ENCODE measurements at regions not wholly inside any gene's neighbourhood (a gene's known extent, or its start where the extent isn't known, plus 50 kb on each side); places are given as distances from the start of the nearest gene placed in this dataset.

DNA sequence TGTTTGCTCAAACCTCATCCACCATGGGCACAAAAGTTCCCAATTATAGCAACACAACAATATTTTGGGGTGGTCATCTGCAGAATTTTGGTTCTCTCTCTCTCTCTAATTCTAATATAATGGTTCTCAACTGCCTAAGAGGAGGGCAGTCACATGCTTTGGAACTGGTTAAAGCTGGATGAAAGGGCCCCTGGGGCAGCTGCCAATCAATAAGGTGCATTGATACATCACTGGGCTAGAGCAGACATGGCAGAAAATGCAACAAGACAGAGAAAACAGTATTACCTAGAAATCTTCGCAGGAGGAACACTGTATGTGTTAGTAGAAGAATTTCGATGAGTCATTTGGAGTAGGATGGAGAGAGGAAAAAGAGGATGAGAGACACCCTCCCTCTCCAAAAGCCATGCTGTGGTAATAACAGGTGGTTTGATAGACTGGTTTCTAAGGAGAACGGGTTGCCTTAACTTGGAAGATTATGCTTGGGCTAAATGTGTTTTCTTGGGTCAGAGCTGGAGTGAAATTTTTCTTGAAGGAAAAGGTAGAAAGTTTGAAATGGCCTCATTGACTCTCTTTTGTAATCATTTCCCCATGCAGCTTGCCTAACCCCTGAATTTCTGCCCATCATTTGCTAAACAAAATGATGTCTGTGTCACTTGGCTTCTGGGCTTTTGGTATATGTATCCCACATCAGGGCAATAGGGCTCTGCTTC, 67.1 kb upstream of the HIF1A start:
- FAIRE-seq (no peak), DNase-seq (ENCODE audit: low read depth, low spot score) (no peak)
- Histone ChIP-seq H2AFZ (ENCODE audit: control insufficient read depth, low read length) (no peak overlapping the region), H3K79me2 (ENCODE audit: control insufficient read depth, insufficient read depth, low read length) (no peaks in the 10 kb centered on the region), H3K27ac (ENCODE audit: control insufficient read depth, insufficient read depth, low read length) (no peak overlapping the region), H3K27me3 (ENCODE audit: control insufficient read depth, extremely low read depth, insufficient read depth, low read length) (no peaks in the 10 kb centered on the region), H3K36me3 (ENCODE audit: control insufficient read depth in 2 of 2, extremely low read depth in 1 of 2, insufficient read depth in 2 of 2, low read length in 2 of 2) (no peaks in the 10 kb centered on the region), H3K9me3 (ENCODE audit: control insufficient read depth, low read depth, low read length) (no peaks in the 10 kb centered on the region), H3K9me1 (ENCODE audit: control insufficient read depth, extremely low read depth, insufficient read depth, low read length) (no peaks in the 10 kb centered on the region), H3K4me2 (ENCODE audit: control insufficient read depth, extremely low read depth, insufficient read depth, low read depth, low read length) (no peak overlapping the region), H3K4me1 (ENCODE audit: control insufficient read depth, extremely low read depth, insufficient read depth, low read length) (no peaks in the 10 kb centered on the region), H3K9ac (ENCODE audit: control insufficient read depth, extremely low read depth, insufficient read depth, low read length) (no peak overlapping the region), H3K4me3 (ENCODE audit: control insufficient read depth in 2 of 3, extremely low read depth in 1 of 3, insufficient read depth in 2 of 3, low read depth in 1 of 3, low read length in 3 of 3) (no peak overlapping the region), H4K20me1 (ENCODE audit: control insufficient read depth, extremely low read depth, insufficient read depth, low read length) (no peaks in the 10 kb centered on the region)
- dilution Hi-C loops (cut with MboI; ENCODE audit: extremely low pct_ligation_motif_present, low sequenced_read_pairs) = no loop called here
- TF ChIP-seq, protein P1, sequence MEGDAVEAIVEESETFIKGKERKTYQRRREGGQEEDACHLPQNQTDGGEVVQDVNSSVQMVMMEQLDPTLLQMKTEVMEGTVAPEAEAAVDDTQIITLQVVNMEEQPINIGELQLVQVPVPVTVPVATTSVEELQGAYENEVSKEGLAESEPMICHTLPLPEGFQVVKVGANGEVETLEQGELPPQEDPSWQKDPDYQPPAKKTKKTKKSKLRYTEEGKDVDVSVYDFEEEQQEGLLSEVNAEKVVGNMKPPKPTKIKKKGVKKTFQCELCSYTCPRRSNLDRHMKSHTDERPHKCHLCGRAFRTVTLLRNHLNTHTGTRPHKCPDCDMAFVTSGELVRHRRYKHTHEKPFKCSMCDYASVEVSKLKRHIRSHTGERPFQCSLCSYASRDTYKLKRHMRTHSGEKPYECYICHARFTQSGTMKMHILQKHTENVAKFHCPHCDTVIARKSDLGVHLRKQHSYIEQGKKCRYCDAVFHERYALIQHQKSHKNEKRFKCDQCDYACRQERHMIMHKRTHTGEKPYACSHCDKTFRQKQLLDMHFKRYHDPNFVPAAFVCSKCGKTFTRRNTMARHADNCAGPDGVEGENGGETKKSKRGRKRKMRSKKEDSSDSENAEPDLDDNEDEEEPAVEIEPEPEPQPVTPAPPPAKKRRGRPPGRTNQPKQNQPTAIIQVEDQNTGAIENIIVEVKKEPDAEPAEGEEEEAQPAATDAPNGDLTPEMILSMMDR (optimal IDR thresholded peaks at IDR 0.05 in 1 of 3, IDR thresholded peaks at IDR 0.05 in 1 of 3, conservative IDR thresholded peaks at IDR 0.05 in 1 of 3; ENCODE audit: extremely low read depth in 1 of 3, insufficient read depth in 2 of 3, low read length in 3 of 3) = no peak
- no peak for TF ChIP-seq EZH2 (IDR thresholded peaks at IDR 0.05; ENCODE audit: low read length)

DNA sequence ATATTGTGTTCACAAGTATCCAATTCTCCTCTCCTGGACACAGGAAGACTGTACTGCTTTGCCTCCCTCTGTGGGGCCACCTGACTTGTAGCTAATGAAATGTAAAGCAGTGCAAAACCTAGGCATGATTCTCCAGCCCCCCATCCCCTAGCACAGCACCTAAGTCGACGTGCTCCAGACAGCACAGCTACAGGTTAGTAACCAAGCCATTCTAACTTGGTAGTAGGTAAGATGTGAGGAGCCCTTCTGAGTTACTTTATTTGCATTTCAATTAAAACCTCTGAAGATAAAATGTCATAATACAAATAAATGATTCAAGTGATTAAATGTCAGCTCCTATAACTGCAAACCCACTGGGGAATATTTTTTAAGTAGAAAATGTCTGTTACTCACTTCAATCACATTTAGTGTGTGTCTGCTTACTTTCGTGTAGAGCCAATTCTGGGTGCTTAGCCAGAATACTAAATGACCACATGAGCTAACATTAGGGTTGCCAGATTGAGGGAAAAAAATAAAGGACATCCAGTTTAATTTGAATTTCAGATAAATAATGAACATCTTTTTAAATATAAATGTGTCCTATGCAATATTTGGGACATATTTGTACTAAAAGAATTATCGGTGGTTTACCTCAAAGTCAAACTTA, 64.8 kb upstream of the HIF1A start:
- Histone ChIP-seq H3K9me1 (ENCODE audit: control insufficient read depth, extremely low read depth, insufficient read depth, low read length) (no peaks in the 10 kb centered on the region), H3K4me3 (ENCODE audit: control insufficient read depth in 2 of 3, extremely low read depth in 1 of 3, insufficient read depth in 2 of 3, low read depth in 1 of 3, low read length in 3 of 3) (no peak overlapping the region), H3K36me3 (ENCODE audit: control insufficient read depth in 2 of 2, extremely low read depth in 1 of 2, insufficient read depth in 2 of 2, low read length in 2 of 2) (no peaks in the 10 kb centered on the region), H4K20me1 (ENCODE audit: control insufficient read depth, extremely low read depth, insufficient read depth, low read length) (no peaks in the 10 kb centered on the region), H3K9ac (ENCODE audit: control insufficient read depth, extremely low read depth, insufficient read depth, low read length) (no peak overlapping the region), H3K4me2 (ENCODE audit: control insufficient read depth, extremely low read depth, insufficient read depth, low read depth, low read length) (no peak overlapping the region), H3K27ac (ENCODE audit: control insufficient read depth, insufficient read depth, low read length) (no peak overlapping the region), H3K27me3 (ENCODE audit: control insufficient read depth, extremely low read depth, insufficient read depth, low read length) (no peaks in the 10 kb centered on the region), H2AFZ (ENCODE audit: control insufficient read depth, low read length) (no peak overlapping the region), H3K4me1 (ENCODE audit: control insufficient read depth, extremely low read depth, insufficient read depth, low read length) (no peaks in the 10 kb centered on the region), H3K79me2 (ENCODE audit: control insufficient read depth, insufficient read depth, low read length) (no peaks in the 10 kb centered on the region), H3K9me3 (ENCODE audit: control insufficient read depth, low read depth, low read length) (no peaks in the 10 kb centered on the region)
- dilution Hi-C loops (cut with MboI; ENCODE audit: extremely low pct_ligation_motif_present, low sequenced_read_pairs) = no loop called here
- FAIRE-seq = no peak
- no peak for DNase-seq (ENCODE audit: low read depth, low spot score)
- no peak for TF ChIP-seq EZH2 (IDR thresholded peaks at IDR 0.05; ENCODE audit: low read length)
